Body of pancreas (tissue), 4 donors: ENCODE measurements at regions not wholly inside any gene's neighbourhood (a gene's known extent, or its start where the extent isn't known, plus 50 kb on each side); places are given as distances from the start of the nearest gene placed in this dataset.

Source experiments
- POLR2A ChIP-seq, 3 donors: fragments of 450-650 bp; IDR thresholded peaks; one replicate each; pipeline ENCODE4 v1.6.1; 2016; ENCODE audit warnings: antibody characterized with exemption in 3 of 3, mild to moderate bottlenecking in 2 of 3
- TF ChIP-seq, protein P1 (sequence below), 7 experiments: fragments of 450-650 bp in 4 of 7; fragments of 200-600 bp in 3 of 7; sonication (generic) in 3 of 7; IDR thresholded peaks; one replicate each; pipeline ENCODE4 v1.5.1; 2016 to 2019; ENCODE audit warnings: antibody characterized with exemption in 7 of 7

DNA sequence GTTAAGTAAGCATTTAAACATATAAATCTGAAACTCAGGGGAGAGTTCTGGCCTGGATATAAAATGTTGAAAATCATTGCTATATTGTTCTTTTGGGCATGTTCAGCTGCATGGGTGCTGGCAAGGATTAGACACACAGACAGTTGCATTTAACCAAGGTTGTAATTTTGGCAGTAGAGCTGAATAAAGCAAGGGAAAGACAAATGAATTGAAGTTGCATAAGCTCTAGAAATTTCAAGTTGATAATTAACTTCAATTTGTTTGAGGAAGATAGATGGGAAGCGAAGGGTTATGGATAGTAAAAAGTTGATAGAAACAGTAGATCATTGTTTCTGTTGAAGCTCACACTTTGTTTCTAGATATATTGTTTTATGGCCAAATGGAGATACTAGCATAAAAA, 97.2 kb upstream of the KCNJ18 start:
- TF ChIP-seq, protein P1, sequence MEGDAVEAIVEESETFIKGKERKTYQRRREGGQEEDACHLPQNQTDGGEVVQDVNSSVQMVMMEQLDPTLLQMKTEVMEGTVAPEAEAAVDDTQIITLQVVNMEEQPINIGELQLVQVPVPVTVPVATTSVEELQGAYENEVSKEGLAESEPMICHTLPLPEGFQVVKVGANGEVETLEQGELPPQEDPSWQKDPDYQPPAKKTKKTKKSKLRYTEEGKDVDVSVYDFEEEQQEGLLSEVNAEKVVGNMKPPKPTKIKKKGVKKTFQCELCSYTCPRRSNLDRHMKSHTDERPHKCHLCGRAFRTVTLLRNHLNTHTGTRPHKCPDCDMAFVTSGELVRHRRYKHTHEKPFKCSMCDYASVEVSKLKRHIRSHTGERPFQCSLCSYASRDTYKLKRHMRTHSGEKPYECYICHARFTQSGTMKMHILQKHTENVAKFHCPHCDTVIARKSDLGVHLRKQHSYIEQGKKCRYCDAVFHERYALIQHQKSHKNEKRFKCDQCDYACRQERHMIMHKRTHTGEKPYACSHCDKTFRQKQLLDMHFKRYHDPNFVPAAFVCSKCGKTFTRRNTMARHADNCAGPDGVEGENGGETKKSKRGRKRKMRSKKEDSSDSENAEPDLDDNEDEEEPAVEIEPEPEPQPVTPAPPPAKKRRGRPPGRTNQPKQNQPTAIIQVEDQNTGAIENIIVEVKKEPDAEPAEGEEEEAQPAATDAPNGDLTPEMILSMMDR (IDR thresholded peaks at IDR 0.05) = no peak
- TF ChIP-seq POLR2A (IDR thresholded peaks at IDR 0.05) = no peak
